ENCODE measurements at regions not wholly inside any gene's neighbourhood (a gene's known extent, or its start where the extent isn't known, plus 50 kb on each side); places are given as distances from the start of the nearest gene placed in this dataset.

GRCh38 chr22:48709453-48709852, 1118.2 kb downstream of the BRD1 start:
- TF ChIP-seq, protein P1, sequence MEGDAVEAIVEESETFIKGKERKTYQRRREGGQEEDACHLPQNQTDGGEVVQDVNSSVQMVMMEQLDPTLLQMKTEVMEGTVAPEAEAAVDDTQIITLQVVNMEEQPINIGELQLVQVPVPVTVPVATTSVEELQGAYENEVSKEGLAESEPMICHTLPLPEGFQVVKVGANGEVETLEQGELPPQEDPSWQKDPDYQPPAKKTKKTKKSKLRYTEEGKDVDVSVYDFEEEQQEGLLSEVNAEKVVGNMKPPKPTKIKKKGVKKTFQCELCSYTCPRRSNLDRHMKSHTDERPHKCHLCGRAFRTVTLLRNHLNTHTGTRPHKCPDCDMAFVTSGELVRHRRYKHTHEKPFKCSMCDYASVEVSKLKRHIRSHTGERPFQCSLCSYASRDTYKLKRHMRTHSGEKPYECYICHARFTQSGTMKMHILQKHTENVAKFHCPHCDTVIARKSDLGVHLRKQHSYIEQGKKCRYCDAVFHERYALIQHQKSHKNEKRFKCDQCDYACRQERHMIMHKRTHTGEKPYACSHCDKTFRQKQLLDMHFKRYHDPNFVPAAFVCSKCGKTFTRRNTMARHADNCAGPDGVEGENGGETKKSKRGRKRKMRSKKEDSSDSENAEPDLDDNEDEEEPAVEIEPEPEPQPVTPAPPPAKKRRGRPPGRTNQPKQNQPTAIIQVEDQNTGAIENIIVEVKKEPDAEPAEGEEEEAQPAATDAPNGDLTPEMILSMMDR (IDR thresholded peaks at IDR 0.05), result no peak
- no peak for TF ChIP-seq ZFX (IDR thresholded peaks at IDR 0.05; ENCODE audit: borderline replicate concordance)
